Stomach (tissue), 4 donors: ENCODE measurements at regions not wholly inside any gene's neighbourhood (a gene's known extent, or its start where the extent isn't known, plus 50 kb on each side); places are given as distances from the start of the nearest gene placed in this dataset.

Experiments
- POLR2A ChIP-seq, 4 donors: fragments of 450-650 bp; IDR thresholded peaks; one replicate each; pipeline ENCODE4 v1.6.1; 2016; ENCODE audit warnings: antibody characterized with exemption in 4 of 4, control low read depth in 2 of 4, mild to moderate bottlenecking in 1 of 4, moderate library complexity in 1 of 4
- POLR2AphosphoS5 ChIP-seq, 3 donors: sonication (generic); formaldehyde crosslinking; IDR thresholded peaks; one replicate each; pipeline ENCODE4 v1.6.1; 2016; ENCODE audit warnings: antibody characterized with exemption in 3 of 3
- TF ChIP-seq, protein P1 (sequence below), 7 experiments: fragments of 450-650 bp in 4 of 7; fragments of 200-600 bp in 3 of 7; sonication (generic) in 3 of 7; IDR thresholded peaks; one replicate each; pipeline ENCODE4 v1.5.1; 2016 to 2019; ENCODE audit warnings: antibody characterized with exemption in 7 of 7, control low read depth in 2 of 7, mild to moderate bottlenecking in 1 of 7

DNA sequence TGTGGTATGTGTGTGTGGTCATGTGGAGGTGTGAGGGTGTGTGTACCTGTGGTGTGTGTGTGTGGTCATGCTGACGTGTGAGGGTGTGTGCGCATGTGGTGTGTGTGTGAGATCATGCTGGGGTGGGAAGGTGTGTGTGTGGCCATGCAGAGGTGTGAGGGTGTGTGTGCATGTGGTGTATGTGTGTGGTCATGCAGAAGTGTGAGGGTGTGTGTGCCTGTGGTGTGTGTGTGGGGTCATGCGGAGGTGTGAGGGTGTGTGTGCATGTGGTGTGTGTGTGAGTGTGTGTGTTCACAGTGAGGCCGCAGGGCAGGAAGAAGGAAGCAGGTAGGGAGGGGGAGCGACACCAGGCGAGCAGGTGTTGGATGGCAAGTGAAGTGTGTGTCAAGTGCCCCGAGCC lies 259.0 kb downstream of the LOXHD1 start:
- TF ChIP-seq, protein P1, sequence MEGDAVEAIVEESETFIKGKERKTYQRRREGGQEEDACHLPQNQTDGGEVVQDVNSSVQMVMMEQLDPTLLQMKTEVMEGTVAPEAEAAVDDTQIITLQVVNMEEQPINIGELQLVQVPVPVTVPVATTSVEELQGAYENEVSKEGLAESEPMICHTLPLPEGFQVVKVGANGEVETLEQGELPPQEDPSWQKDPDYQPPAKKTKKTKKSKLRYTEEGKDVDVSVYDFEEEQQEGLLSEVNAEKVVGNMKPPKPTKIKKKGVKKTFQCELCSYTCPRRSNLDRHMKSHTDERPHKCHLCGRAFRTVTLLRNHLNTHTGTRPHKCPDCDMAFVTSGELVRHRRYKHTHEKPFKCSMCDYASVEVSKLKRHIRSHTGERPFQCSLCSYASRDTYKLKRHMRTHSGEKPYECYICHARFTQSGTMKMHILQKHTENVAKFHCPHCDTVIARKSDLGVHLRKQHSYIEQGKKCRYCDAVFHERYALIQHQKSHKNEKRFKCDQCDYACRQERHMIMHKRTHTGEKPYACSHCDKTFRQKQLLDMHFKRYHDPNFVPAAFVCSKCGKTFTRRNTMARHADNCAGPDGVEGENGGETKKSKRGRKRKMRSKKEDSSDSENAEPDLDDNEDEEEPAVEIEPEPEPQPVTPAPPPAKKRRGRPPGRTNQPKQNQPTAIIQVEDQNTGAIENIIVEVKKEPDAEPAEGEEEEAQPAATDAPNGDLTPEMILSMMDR (IDR thresholded peaks at IDR 0.05), result no peak
- no peak for TF ChIP-seq POLR2AphosphoS5 (IDR thresholded peaks at IDR 0.05)
- TF ChIP-seq POLR2A (IDR thresholded peaks at IDR 0.05), result no peak
